K562 (cell line): ENCODE measurements at regions not wholly inside any gene's neighbourhood (a gene's known extent, or its start where the extent isn't known, plus 50 kb on each side); places are given as distances from the start of the nearest gene placed in this dataset.
"Not testable (repeated sequence)": the region's sequence is repeated elsewhere in the genome, so short reads cannot be mapped to it uniquely, and the experiment has no call there.

Experiments
- ATF3 ChIP-seq, 2 experiments: fragments of 450-650 bp in 1 of 2; sonication (generic) in 1 of 2; formaldehyde crosslinking in 1 of 2; IDR thresholded peaks in 1 of 2; conservative IDR thresholded peaks in 1 of 2; 2 replicates each; pipeline versions ENCODE4 v1.6.1 to v1.8.1; 2016 to 2023; ENCODE audit warnings: mild to moderate bottlenecking in 2 of 2, moderate library complexity in 2 of 2, inconsistent platforms in 1 of 2, missing genetic modification reagents in 1 of 2
- CREM ChIP-seq: IDR thresholded peaks from 2 replicates; pipeline ENCODE4 v1.6.1; 2014; ENCODE audit warnings: antibody characterized with exemption, low read depth
- MGA ChIP-seq: fragments of 450-650 bp; IDR thresholded peaks from 2 replicates; pipeline ENCODE4 v1.6.1; 2016; ENCODE audit warnings: mild to moderate bottlenecking, moderate library complexity
- MLLT1 ChIP-seq, 2 experiments: fragments of 450-650 bp; IDR thresholded peaks; 2 replicates each; pipeline ENCODE4 v1.6.1; 2016
- ZBTB17 ChIP-seq: fragments of 450-650 bp; formaldehyde crosslinking; IDR thresholded peaks from 2 replicates; pipeline ENCODE4 v1.4.0; 2020; ENCODE audit warnings: mild to moderate bottlenecking

GRCh38 chr11:3437441-3437840 lies 58.5 kb upstream of the ZNF195 start (continued):
- peak; percentile 14; the same call in 1 of the 2 replicates for TF ChIP-seq ATF3 (IDR thresholded peaks at IDR 0.05)
- not testable (repeated sequence) for TF ChIP-seq ATF3 (CRISPR knock-in tag; conservative IDR thresholded peaks at IDR 0.05)
- peak; percentile 53 for TF ChIP-seq CREM
- peak; percentile 94 for TF ChIP-seq ZBTB17 (CRISPR knock-in tag)
- peak in 1 of 2 experiments; percentile 97; a peak in 2 of 4 replicates for TF ChIP-seq MLLT1 (IDR thresholded peaks at IDR 0.05)
- 0 out of 2 replicates have a peak, but pooled peaks have one; percentile 17 for TF ChIP-seq MGA
